ENCODE measurements at regions not wholly inside any gene's neighbourhood (a gene's known extent, or its start where the extent isn't known, plus 50 kb on each side); places are given as distances from the start of the nearest gene placed in this dataset.

- no peak for TF ChIP-seq POLR2A (IDR thresholded peaks at IDR 0.05)
- no peak for TF ChIP-seq CTCF (IDR thresholded peaks at IDR 0.05)
Observed at GRCh38 chr2:78120275-78120674, 598.1 kb upstream of the LRRTM4 start.

All from testis (tissue), 2 donors.